ENCODE measurements at regions not wholly inside any gene's neighbourhood (a gene's known extent, or its start where the extent isn't known, plus 50 kb on each side); places are given as distances from the start of the nearest gene placed in this dataset.

DNA sequence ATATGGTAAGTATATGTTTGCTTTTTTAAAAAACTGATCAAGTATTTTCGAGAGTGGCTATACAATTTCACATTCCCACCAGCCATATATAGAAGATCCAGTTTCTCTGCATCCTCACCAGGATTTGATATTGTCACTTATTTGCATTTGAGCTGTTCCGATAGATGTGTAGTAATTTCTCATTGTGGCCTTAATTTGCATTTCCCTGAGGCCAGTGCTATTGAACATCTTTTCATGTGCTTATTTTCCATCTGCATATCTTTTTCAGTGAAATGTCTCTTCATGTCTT lies 72.9 kb upstream of the VASH1 start:
- Histone ChIP-seq H3K36me3 (ENCODE audit: control insufficient read depth in 2 of 2, insufficient read depth in 1 of 2, low read length in 2 of 2) (no peaks in the 10 kb centered on the region), H3K4me1 (ENCODE audit: control insufficient read depth, insufficient read depth, low read length) (no peaks in the 10 kb centered on the region), H3K9me3 (ENCODE audit: control insufficient read depth, insufficient read depth, low read depth, low read length) (no peaks in the 10 kb centered on the region; the same call in 1 of the 2 replicates), H3K27ac (ENCODE audit: extremely low read depth, low read depth, low read length) (no peak overlapping the region), H3K4me3 (ENCODE audit: low read depth, low read length) (no peak overlapping the region)
- TF ChIP-seq SETDB1 (IDR thresholded peaks at IDR 0.05; ENCODE audit: insufficient read length, low read length) = peak; percentile 64
- TF ChIP-seq ZNF521 (tag by site-specific recombination; IDR thresholded peaks at IDR 0.05) = no peak
- ChIA-PET POLR2A (no interaction called here), CTCF (no interaction called here)

DNA sequence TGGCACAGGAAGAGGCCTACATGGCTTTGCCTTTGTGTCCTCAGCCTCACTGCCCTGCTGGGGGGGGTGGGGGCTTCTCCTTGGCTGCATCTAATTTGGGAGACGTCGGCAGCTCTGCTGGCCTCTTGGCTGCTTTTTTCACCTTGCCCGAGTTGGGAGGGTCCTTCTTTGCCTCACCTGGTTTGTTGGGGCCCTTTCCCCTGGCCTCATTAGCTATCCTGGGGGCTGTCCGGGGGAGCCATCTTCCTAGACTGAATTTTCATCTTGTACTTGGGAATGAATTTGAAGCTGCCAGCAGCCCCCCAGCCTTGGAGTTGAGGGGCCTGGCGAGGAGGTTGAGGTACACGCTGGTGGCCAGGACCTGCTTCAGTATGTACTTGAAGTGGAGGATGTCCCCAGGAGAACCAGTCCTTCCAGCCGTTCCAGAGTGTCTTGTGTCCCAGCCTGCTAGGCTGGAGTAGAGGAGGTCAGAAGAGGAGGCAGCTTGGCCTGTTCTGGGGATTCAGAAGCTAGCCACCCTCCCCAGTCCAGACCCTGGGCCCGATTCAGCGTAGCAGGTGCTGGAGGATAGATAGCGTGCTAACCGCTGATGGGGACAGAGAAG lies 70.7 kb upstream of the VASH1 start:
- Histone ChIP-seq H3K27ac (ENCODE audit: extremely low read depth, low read depth, low read length) (no peak overlapping the region), H3K4me3 (ENCODE audit: low read depth, low read length) (no peak overlapping the region), H3K4me1 (ENCODE audit: control insufficient read depth, insufficient read depth, low read length) (no peaks in the 10 kb centered on the region), H3K9me3 (ENCODE audit: control insufficient read depth, insufficient read depth, low read depth, low read length) (no peaks in the 10 kb centered on the region; the same call in 1 of the 2 replicates), H3K36me3 (ENCODE audit: control insufficient read depth in 2 of 2, insufficient read depth in 1 of 2, low read length in 2 of 2) (no peaks in the 10 kb centered on the region)
- CTCF ChIA-PET = no interaction called here
- POLR2A ChIA-PET = no interaction called here
- TF ChIP-seq, protein P1, sequence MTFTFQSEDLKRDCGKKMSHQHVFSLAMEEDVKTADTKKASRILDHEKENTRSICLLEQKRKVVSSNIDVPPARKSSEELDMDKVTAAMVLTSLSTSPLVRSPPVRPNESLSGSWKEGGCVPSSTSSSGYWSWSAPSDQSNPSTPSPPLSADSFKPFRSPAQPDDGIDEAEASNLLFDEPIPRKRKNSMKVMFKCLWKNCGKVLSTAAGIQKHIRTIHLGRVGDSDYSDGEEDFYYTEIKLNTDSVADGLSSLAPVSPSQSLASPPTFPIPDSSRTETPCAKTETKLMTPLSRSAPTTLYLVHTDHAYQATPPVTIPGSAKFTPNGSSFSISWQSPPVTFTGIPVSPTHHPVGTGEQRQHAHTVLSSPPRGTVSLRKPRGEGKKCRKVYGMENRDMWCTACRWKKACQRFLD (tag by site-specific recombination; IDR thresholded peaks at IDR 0.05) = no peak
- TF ChIP-seq OSR2 (tag by site-specific recombination; IDR thresholded peaks at IDR 0.05) (no peak), PATZ1 (tag by site-specific recombination; IDR thresholded peaks at IDR 0.05) (no peak), BCL11A (tag by site-specific recombination; IDR thresholded peaks at IDR 0.05; ENCODE audit: low read depth) (no peak), ZNF223 (tag by site-specific recombination; IDR thresholded peaks at IDR 0.05) (no peak), ZNF174 (tag by site-specific recombination; IDR thresholded peaks at IDR 0.05) (no peak), ZBTB11 (tag by site-specific recombination; conservative IDR thresholded peaks at IDR 0.05; ENCODE audit: low read depth) (no peak), CTCF (tag by site-specific recombination; IDR thresholded peaks at IDR 0.05) (no peak), ZNF654 (tag by site-specific recombination; IDR thresholded peaks at IDR 0.05; ENCODE audit: low read depth) (no peak), ZNF791 (tag by site-specific recombination; IDR thresholded peaks at IDR 0.05) (no peak), ZNF658 (tag by site-specific recombination; IDR thresholded peaks at IDR 0.05) (no peak), ZSCAN30 (tag by site-specific recombination; IDR thresholded peaks at IDR 0.05) (no peak), KLF10 (tag by site-specific recombination; IDR thresholded peaks at IDR 0.05) (no peak), ZIC2 (tag by site-specific recombination; IDR thresholded peaks at IDR 0.05) (no peak)
- TF ChIP-seq, protein P2, sequence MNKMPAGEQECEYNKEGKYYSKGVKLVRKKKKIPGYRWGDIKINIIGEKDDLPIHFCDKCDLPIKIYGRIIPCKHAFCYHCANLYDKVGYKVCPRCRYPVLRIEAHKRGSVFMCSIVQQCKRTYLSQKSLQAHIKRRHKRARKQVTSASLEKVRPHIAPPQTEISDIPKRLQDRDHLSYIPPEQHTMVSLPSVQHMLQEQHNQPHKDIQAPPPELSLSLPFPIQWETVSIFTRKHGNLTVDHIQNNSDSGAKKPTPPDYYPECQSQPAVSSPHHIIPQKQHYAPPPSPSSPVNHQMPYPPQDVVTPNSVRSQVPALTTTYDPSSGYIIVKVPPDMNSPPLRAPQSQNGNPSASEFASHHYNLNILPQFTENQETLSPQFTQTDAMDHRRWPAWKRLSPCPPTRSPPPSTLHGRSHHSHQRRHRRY (tag by site-specific recombination; IDR thresholded peaks at IDR 0.05) = no peak
- TF ChIP-seq, protein P3, sequence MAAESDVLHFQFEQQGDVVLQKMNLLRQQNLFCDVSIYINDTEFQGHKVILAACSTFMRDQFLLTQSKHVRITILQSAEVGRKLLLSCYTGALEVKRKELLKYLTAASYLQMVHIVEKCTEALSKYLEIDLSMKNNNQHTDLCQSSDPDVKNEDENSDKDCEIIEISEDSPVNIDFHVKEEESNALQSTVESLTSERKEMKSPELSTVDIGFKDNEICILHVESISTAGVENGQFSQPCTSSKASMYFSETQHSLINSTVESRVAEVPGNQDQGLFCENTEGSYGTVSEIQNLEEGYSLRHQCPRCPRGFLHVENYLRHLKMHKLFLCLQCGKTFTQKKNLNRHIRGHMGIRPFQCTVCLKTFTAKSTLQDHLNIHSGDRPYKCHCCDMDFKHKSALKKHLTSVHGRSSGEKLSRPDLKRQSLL (tag by site-specific recombination; IDR thresholded peaks at IDR 0.05) = no peak
